ENCODE measurements at regions not wholly inside any gene's neighbourhood (a gene's known extent, or its start where the extent isn't known, plus 50 kb on each side); places are given as distances from the start of the nearest gene placed in this dataset.
A peak's percentile ranks its signal among the peaks of the same experiment; 100 is the strongest.

- Histone ChIP-seq H3K4me2 (ENCODE audit: low read length) (no peak overlapping the region), H3K79me2 (ENCODE audit: control insufficient read depth, insufficient read depth, low read length, poor library complexity) (no peaks in the 10 kb centered on the region), H2BK5ac (ENCODE audit: low read depth, low read length, poor library complexity) (no peak overlapping the region), H2BK120ac (ENCODE audit: insufficient read depth, low read length, poor library complexity) (no peak overlapping the region), H2BK12ac (ENCODE audit: low read length) (no peak overlapping the region), H3K9ac (ENCODE audit: low read length) (no peak overlapping the region), H3K14ac (ENCODE audit: low read length) (no peak overlapping the region), H3K4me1 (ENCODE audit: control insufficient read depth in 1 of 2, insufficient read depth in 2 of 2, low read length in 2 of 2) (no peaks in the 10 kb centered on the region), H3K18ac (ENCODE audit: low read length) (no peak overlapping the region), H3K79me1 (ENCODE audit: low read length) (no peaks in the 10 kb centered on the region), H3K9me3 (ENCODE audit: insufficient read depth, low read depth, low read length) (no peaks in the 10 kb centered on the region), H4K12ac (ENCODE audit: low read depth, low read length) (no peak overlapping the region), H3K27me3 (ENCODE audit: insufficient read depth, low read length) (no peaks in the 10 kb centered on the region), H3K27ac (ENCODE audit: low read depth, low read length) (no peak overlapping the region), H3K4me3 (ENCODE audit: low read depth, low read length) (no peak overlapping the region), H2AK5ac (ENCODE audit: low read length) (no peak overlapping the region), H4K91ac (ENCODE audit: low read depth, low read length) (no peak overlapping the region), H2AFZ (ENCODE audit: insufficient read depth, low read length, poor library complexity) (no peak overlapping the region), H3K4ac (ENCODE audit: low read depth, low read length) (no peak overlapping the region), H3K36me3 (ENCODE audit: control insufficient read depth in 1 of 2, insufficient read depth in 2 of 2, low read length in 2 of 2) (no peaks in the 10 kb centered on the region), H4K8ac (ENCODE audit: low read depth, low read length) (no peak overlapping the region), H3K23ac (ENCODE audit: low read length) (no peak overlapping the region)
- WGBS (ENCODE audit: extremely low coverage, insufficient coverage, insufficient read length): no CpG with 5 or more reads among the region's 2 CpGs
- DNase-seq: peak in 1 of 2 donors; percentile 44
Observed at GRCh38 chr3:31219131-31219843, 313.4 kb upstream of the STT3B start.

GRCh38 chr3:31220431-31220830 lies 312.3 kb upstream of the STT3B start:
- no peak overlapping the region for H3K4me2 ChIP-seq (ENCODE audit: low read length)
- no peak overlapping the region for H4K12ac ChIP-seq (ENCODE audit: low read depth, low read length)
- no peaks in the 10 kb centered on the region for H3K27me3 ChIP-seq (ENCODE audit: insufficient read depth, low read length)
- no peak overlapping the region for H3K14ac ChIP-seq (ENCODE audit: low read length)
- no peak overlapping the region for H4K91ac ChIP-seq (ENCODE audit: low read depth, low read length)
- H3K18ac ChIP-seq (ENCODE audit: low read length): no peak overlapping the region
- no peak overlapping the region for H2BK120ac ChIP-seq (ENCODE audit: insufficient read depth, low read length, poor library complexity)
- no peak overlapping the region for H2BK5ac ChIP-seq (ENCODE audit: low read depth, low read length, poor library complexity)
- no peak overlapping the region for H2AFZ ChIP-seq (ENCODE audit: insufficient read depth, low read length, poor library complexity)
- no peaks in the 10 kb centered on the region for H3K79me1 ChIP-seq (ENCODE audit: low read length)
- H3K4ac ChIP-seq (ENCODE audit: low read depth, low read length): no peak overlapping the region
- H3K36me3 ChIP-seq (ENCODE audit: control insufficient read depth in 1 of 2, insufficient read depth in 2 of 2, low read length in 2 of 2): no peaks in the 10 kb centered on the region
- DNase-seq: no peak
- no peaks in the 10 kb centered on the region for H3K4me1 ChIP-seq (ENCODE audit: control insufficient read depth in 1 of 2, insufficient read depth in 2 of 2, low read length in 2 of 2)
- no peak overlapping the region for H4K8ac ChIP-seq (ENCODE audit: low read depth, low read length)
- no peaks in the 10 kb centered on the region for H3K79me2 ChIP-seq (ENCODE audit: control insufficient read depth, insufficient read depth, low read length, poor library complexity)
- no CpG with 5 or more reads among the region's 4 CpGs for WGBS (ENCODE audit: extremely low coverage, insufficient coverage, insufficient read length)
- no peak overlapping the region for H2AK5ac ChIP-seq (ENCODE audit: low read length)
- H3K23ac ChIP-seq (ENCODE audit: low read length): no peak overlapping the region
- no peak overlapping the region for H2BK12ac ChIP-seq (ENCODE audit: low read length)
- no peak overlapping the region for H3K9ac ChIP-seq (ENCODE audit: low read length)
- no peaks in the 10 kb centered on the region for H3K9me3 ChIP-seq (ENCODE audit: insufficient read depth, low read depth, low read length)
- no peak overlapping the region for H3K27ac ChIP-seq (ENCODE audit: low read depth, low read length)
- H3K4me3 ChIP-seq (ENCODE audit: low read depth, low read length): no peak overlapping the region

- no peak for DNase-seq
- H3K9ac ChIP-seq (ENCODE audit: low read length): no peak overlapping the region
- H3K27me3 ChIP-seq (ENCODE audit: insufficient read depth, low read length): no peaks in the 10 kb centered on the region
- H3K4me2 ChIP-seq (ENCODE audit: low read length): no peak overlapping the region
- H2BK5ac ChIP-seq (ENCODE audit: low read depth, low read length, poor library complexity): no peak overlapping the region
- no peak overlapping the region for H4K8ac ChIP-seq (ENCODE audit: low read depth, low read length)
- H3K18ac ChIP-seq (ENCODE audit: low read length): no peak overlapping the region
- no peak overlapping the region for H2BK120ac ChIP-seq (ENCODE audit: insufficient read depth, low read length, poor library complexity)
- H2AFZ ChIP-seq (ENCODE audit: insufficient read depth, low read length, poor library complexity): no peak overlapping the region
- H3K36me3 ChIP-seq (ENCODE audit: control insufficient read depth in 1 of 2, insufficient read depth in 2 of 2, low read length in 2 of 2): no peaks in the 10 kb centered on the region
- no peaks in the 10 kb centered on the region for H3K9me3 ChIP-seq (ENCODE audit: insufficient read depth, low read depth, low read length)
- no peak overlapping the region for H3K4ac ChIP-seq (ENCODE audit: low read depth, low read length)
- no peak overlapping the region for H4K12ac ChIP-seq (ENCODE audit: low read depth, low read length)
- no peak overlapping the region for H2AK5ac ChIP-seq (ENCODE audit: low read length)
- no peak overlapping the region for H3K14ac ChIP-seq (ENCODE audit: low read length)
- no peak overlapping the region for H4K91ac ChIP-seq (ENCODE audit: low read depth, low read length)
- H2BK12ac ChIP-seq (ENCODE audit: low read length): no peak overlapping the region
- H3K27ac ChIP-seq (ENCODE audit: low read depth, low read length): no peak overlapping the region
- H3K79me1 ChIP-seq (ENCODE audit: low read length): no peaks in the 10 kb centered on the region
- H3K23ac ChIP-seq (ENCODE audit: low read length): no peak overlapping the region
- no peak overlapping the region for H3K4me3 ChIP-seq (ENCODE audit: low read depth, low read length)
- no CpG with 5 or more reads among the region's 4 CpGs for WGBS (ENCODE audit: extremely low coverage, insufficient coverage, insufficient read length)
- H3K79me2 ChIP-seq (ENCODE audit: control insufficient read depth, insufficient read depth, low read length, poor library complexity): no peaks in the 10 kb centered on the region
- H3K4me1 ChIP-seq (ENCODE audit: control insufficient read depth in 1 of 2, insufficient read depth in 2 of 2, low read length in 2 of 2): no peaks in the 10 kb centered on the region
Observed at GRCh38 chr3:31223278-31223677, 309.4 kb upstream of the STT3B start.

GRCh38 chr3:31224936-31225335 lies 307.8 kb upstream of the STT3B start:
- no peak overlapping the region for H4K91ac ChIP-seq (ENCODE audit: low read depth, low read length)
- H3K9me3 ChIP-seq (ENCODE audit: insufficient read depth, low read depth, low read length): no peaks in the 10 kb centered on the region
- no peak overlapping the region for H2BK12ac ChIP-seq (ENCODE audit: low read length)
- no peak overlapping the region for H3K18ac ChIP-seq (ENCODE audit: low read length)
- H3K4me1 ChIP-seq (ENCODE audit: control insufficient read depth in 1 of 2, insufficient read depth in 2 of 2, low read length in 2 of 2): no peaks in the 10 kb centered on the region
- no peak overlapping the region for H3K14ac ChIP-seq (ENCODE audit: low read length)
- no peak overlapping the region for H4K8ac ChIP-seq (ENCODE audit: low read depth, low read length)
- no peak overlapping the region for H3K4me2 ChIP-seq (ENCODE audit: low read length)
- no peaks in the 10 kb centered on the region for H3K36me3 ChIP-seq (ENCODE audit: control insufficient read depth in 1 of 2, insufficient read depth in 2 of 2, low read length in 2 of 2)
- no peak for DNase-seq
- H3K79me2 ChIP-seq (ENCODE audit: control insufficient read depth, insufficient read depth, low read length, poor library complexity): no peaks in the 10 kb centered on the region
- no peak overlapping the region for H4K12ac ChIP-seq (ENCODE audit: low read depth, low read length)
- H3K23ac ChIP-seq (ENCODE audit: low read length): no peak overlapping the region
- no peak overlapping the region for H3K27ac ChIP-seq (ENCODE audit: low read depth, low read length)
- no CpG with 5 or more reads among the region's 5 CpGs for WGBS (ENCODE audit: extremely low coverage, insufficient coverage, insufficient read length)
- H3K27me3 ChIP-seq (ENCODE audit: insufficient read depth, low read length): no peaks in the 10 kb centered on the region
- H2BK5ac ChIP-seq (ENCODE audit: low read depth, low read length, poor library complexity): no peak overlapping the region
- no peak overlapping the region for H2BK120ac ChIP-seq (ENCODE audit: insufficient read depth, low read length, poor library complexity)
- H3K4me3 ChIP-seq (ENCODE audit: low read depth, low read length): no peak overlapping the region
- H3K4ac ChIP-seq (ENCODE audit: low read depth, low read length): no peak overlapping the region
- H3K9ac ChIP-seq (ENCODE audit: low read length): no peak overlapping the region
- no peak overlapping the region for H2AFZ ChIP-seq (ENCODE audit: insufficient read depth, low read length, poor library complexity)
- H3K79me1 ChIP-seq (ENCODE audit: low read length): no peaks in the 10 kb centered on the region
- H2AK5ac ChIP-seq (ENCODE audit: low read length): no peak overlapping the region

Measured in trophoblast cell (in vitro differentiated cells and primary cell).